ENCODE measurements at regions not wholly inside any gene's neighbourhood (a gene's known extent, or its start where the extent isn't known, plus 50 kb on each side); places are given as distances from the start of the nearest gene placed in this dataset.

DNA sequence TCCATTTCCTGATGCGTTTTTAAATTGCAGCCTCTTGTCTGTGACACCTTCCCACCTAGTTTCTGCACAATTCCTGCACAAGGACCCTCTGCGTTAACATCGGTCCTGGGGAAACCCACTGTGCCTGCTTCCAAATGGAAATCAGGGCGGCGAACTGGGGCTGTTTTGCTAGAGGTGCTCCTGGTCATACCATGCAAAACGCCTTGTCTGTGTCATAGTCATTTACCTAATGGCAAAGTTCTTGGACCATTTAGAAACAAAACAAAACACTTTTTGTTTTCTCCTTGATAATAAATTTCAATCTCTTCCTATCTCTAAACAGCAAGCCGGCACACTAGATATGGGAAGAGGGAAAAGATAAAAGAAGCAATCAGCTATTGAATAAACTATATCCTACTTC is 206.9 kb upstream of the KLF14 start:
- TF ChIP-seq, protein P1, sequence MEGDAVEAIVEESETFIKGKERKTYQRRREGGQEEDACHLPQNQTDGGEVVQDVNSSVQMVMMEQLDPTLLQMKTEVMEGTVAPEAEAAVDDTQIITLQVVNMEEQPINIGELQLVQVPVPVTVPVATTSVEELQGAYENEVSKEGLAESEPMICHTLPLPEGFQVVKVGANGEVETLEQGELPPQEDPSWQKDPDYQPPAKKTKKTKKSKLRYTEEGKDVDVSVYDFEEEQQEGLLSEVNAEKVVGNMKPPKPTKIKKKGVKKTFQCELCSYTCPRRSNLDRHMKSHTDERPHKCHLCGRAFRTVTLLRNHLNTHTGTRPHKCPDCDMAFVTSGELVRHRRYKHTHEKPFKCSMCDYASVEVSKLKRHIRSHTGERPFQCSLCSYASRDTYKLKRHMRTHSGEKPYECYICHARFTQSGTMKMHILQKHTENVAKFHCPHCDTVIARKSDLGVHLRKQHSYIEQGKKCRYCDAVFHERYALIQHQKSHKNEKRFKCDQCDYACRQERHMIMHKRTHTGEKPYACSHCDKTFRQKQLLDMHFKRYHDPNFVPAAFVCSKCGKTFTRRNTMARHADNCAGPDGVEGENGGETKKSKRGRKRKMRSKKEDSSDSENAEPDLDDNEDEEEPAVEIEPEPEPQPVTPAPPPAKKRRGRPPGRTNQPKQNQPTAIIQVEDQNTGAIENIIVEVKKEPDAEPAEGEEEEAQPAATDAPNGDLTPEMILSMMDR (IDR thresholded peaks at IDR 0.05), result no peak
- TF ChIP-seq POLR2A (IDR thresholded peaks at IDR 0.05), result no peak

All from sigmoid colon (tissue), 3 donors.